GM23338 (cell line): ENCODE measurements at regions not wholly inside any gene's neighbourhood (a gene's known extent, or its start where the extent isn't known, plus 50 kb on each side); places are given as distances from the start of the nearest gene placed in this dataset.

ENCODE experiments used
- ATAC-seq: fragments of 200-7000 bp; cut with Tn5 transposase; 3 replicates; pipeline ENCODE4 v1.9.1; 2020
- DNase-seq: peaks from one replicate; pipeline ENCODE4 v3.0.0-alpha.2; 2015; ENCODE audit warnings: low spot score
- H2AFZ ChIP-seq: fragments of 200-600 bp; sonication (generic); 2 replicates; pipeline ENCODE4 v1.8.0; 2016; ENCODE audit warnings: antibody characterized with exemption, mild to moderate bottlenecking, moderate library complexity
- H3F3A ChIP-seq: fragments of 200-600 bp; sonication (generic); replicated peaks from 2 replicates; pipeline ENCODE4 v1.8.0; 2017; ENCODE audit warnings: antibody characterized with exemption, mixed run types, low read depth
- H3K27ac ChIP-seq: fragments of 200-600 bp; sonication (generic); 2 replicates; pipeline ENCODE4 v1.6.1; 2016; ENCODE audit warnings: low read depth
- H3K27me3 ChIP-seq: fragments of 200-600 bp; sonication (generic); 2 replicates; pipeline ENCODE4 v1.8.0; 2016; ENCODE audit warnings: mild to moderate bottlenecking, mixed run types, moderate library complexity; ENCODE audit not compliant: insufficient read depth
- H3K36me3 ChIP-seq: fragments of 200-600 bp; sonication (generic); 2 replicates; pipeline ENCODE4 v1.8.0; 2016; ENCODE audit warnings: mild to moderate bottlenecking; ENCODE audit not compliant: insufficient read depth
- H3K4me1 ChIP-seq: fragments of 200-600 bp; sonication (generic); 2 replicates; pipeline ENCODE4 v1.8.0; 2016; ENCODE audit warnings: mild to moderate bottlenecking, moderate library complexity; ENCODE audit not compliant: insufficient read depth
- H3K4me2 ChIP-seq: fragments of 200-600 bp; sonication (generic); 2 replicates; pipeline ENCODE4 v1.7.1; 2017; ENCODE audit warnings: mixed run types
- H3K4me3 ChIP-seq: fragments of 200-600 bp; sonication (generic); 2 replicates; pipeline ENCODE4 v1.6.1; 2016; ENCODE audit warnings: mixed run types
- H3K79me2 ChIP-seq: fragments of 200-600 bp; sonication (generic); replicated peaks from 2 replicates; pipeline ENCODE4 v1.8.0; 2017; ENCODE audit warnings: mild to moderate bottlenecking; ENCODE audit not compliant: insufficient read depth
- H3K9me2 ChIP-seq: fragments of 200-600 bp; sonication (generic); 2 replicates; pipeline ENCODE4 v1.8.0; 2017; ENCODE audit not compliant: insufficient read depth
- H4K20me1 ChIP-seq: fragments of 200-600 bp; sonication (generic); replicated peaks from 2 replicates; pipeline ENCODE4 v1.8.0; 2017; ENCODE audit warnings: mild to moderate bottlenecking; ENCODE audit not compliant: insufficient read depth
- H3K27ac Mint-ChIP-seq: 2 replicates; pipeline ENCODE4 v1.8.0; 2020; ENCODE audit warnings: inconsistent platforms, mild to moderate bottlenecking, moderate library complexity, mixed read lengths
- H3K27me3 Mint-ChIP-seq: 3 replicates; pipeline ENCODE4 v1.8.0; 2022; ENCODE audit warnings: low read depth, mild to moderate bottlenecking, moderate library complexity, mixed read lengths, inconsistent platforms; ENCODE audit not compliant: insufficient read depth, poor library complexity
- H3K36me3 Mint-ChIP-seq: 3 replicates; pipeline ENCODE4 v1.8.0; 2021; ENCODE audit warnings: low read depth, mild to moderate bottlenecking, inconsistent platforms, moderate library complexity, mixed read lengths
- H3K4me1 Mint-ChIP-seq: 3 replicates; pipeline ENCODE4 v1.8.0; 2020; ENCODE audit warnings: mild to moderate bottlenecking, inconsistent platforms, mixed read lengths
- H3K4me3 Mint-ChIP-seq: 3 replicates; pipeline ENCODE4 v1.8.0; 2021; ENCODE audit warnings: moderate library complexity, mild to moderate bottlenecking, inconsistent platforms, mixed read lengths
- H3K9me3 Mint-ChIP-seq: 3 replicates; pipeline ENCODE4 v1.8.0; 2020; ENCODE audit warnings: moderate library complexity, mild to moderate bottlenecking, inconsistent platforms, mixed read lengths
- CREB1 ChIP-seq: fragments of 250-450 bp; sonication (Bioruptor Pico); IDR thresholded peaks from 2 replicates; pipeline ENCODE4 v1.5.0; 2020; ENCODE audit warnings: low read depth, mild to moderate bottlenecking, moderate library complexity
- ETS1 ChIP-seq: IDR thresholded peaks from 2 replicates; pipeline ENCODE4 v1.6.1; 2016; ENCODE audit warnings: antibody characterized with exemption
- EZH2 ChIP-seq: fragments of 200-600 bp; sonication (generic); IDR thresholded peaks from one replicate; pipeline ENCODE4 v1.8.0; 2017; ENCODE audit warnings: antibody characterized with exemption, mild to moderate bottlenecking, low read depth; ENCODE audit not compliant: unreplicated experiment
- EZH2phosphoT487 ChIP-seq: fragments of 200-600 bp; sonication (generic); IDR thresholded peaks from one replicate; pipeline ENCODE4 v1.8.1; 2018; ENCODE audit warnings: antibody characterized with exemption; ENCODE audit not compliant: unreplicated experiment
- JUNB ChIP-seq: IDR thresholded peaks from one replicate; pipeline ENCODE4 v1.6.1; 2016; ENCODE audit warnings: antibody characterized with exemption; ENCODE audit not compliant: unreplicated experiment
- NANOG ChIP-seq: IDR thresholded peaks from 2 replicates; pipeline ENCODE4 v1.6.1; 2016; ENCODE audit warnings: antibody characterized with exemption, borderline replicate concordance
- POLR2AphosphoS5 ChIP-seq: IDR thresholded peaks from 2 replicates; pipeline ENCODE4 v1.6.1; 2016; ENCODE audit warnings: antibody characterized with exemption, low read depth
- STAT1 ChIP-seq: IDR thresholded peaks from one replicate; pipeline ENCODE4 v1.6.1; 2016; ENCODE audit warnings: antibody characterized with exemption; ENCODE audit not compliant: unreplicated experiment
- ZNF114 ChIP-seq: fragments of 250-450 bp; sonication (Bioruptor Pico); IDR thresholded peaks from 2 replicates; pipeline ENCODE4 v1.5.0; 2020; ENCODE audit warnings: mild to moderate bottlenecking, moderate library complexity
- ZNF331 ChIP-seq: fragments of 250-450 bp; sonication (Bioruptor Pico); IDR thresholded peaks from 2 replicates; pipeline ENCODE4 v1.5.0; 2020; ENCODE audit warnings: low read depth, mild to moderate bottlenecking, moderate library complexity
- ZNF462 ChIP-seq: fragments of 250-450 bp; sonication (Bioruptor Pico); IDR thresholded peaks from 2 replicates; pipeline ENCODE4 v1.5.0; 2020; ENCODE audit warnings: mild to moderate bottlenecking, moderate library complexity

DNA sequence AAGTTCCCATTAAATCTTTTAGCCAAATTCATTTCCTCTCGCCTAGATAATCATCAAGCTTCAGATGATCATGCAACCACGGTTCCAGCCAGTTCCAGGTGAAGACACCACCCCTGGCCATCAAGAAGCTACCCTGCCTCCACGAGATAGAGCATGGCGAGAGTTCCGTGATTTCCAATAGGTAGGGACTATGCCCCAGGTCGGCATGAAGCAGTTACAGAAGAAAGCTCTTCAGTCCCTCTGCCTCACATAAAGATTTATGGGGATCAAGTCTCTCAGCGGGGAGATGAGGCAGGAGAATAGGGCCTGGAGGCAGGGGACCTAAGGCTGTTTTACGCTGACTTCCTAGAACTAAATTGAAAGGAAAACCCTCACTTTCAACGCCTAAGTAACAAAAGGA is 183.9 kb downstream of the OR13H1 start (continued):
- TF ChIP-seq ZNF462 (CRISPR knock-in tag) (no peak), NANOG (no peak)

GRCh38 chrX:131728295-131729145 is 184.6 kb downstream of the OR13H1 start:
- ATAC-seq, result no peak
- DNase-seq, result no peak
- no peak overlapping the region for H3K4me3 ChIP-seq
- H3K36me3 Mint-ChIP-seq, result peaks cover 81% of the 10 kb centered on the region
- no peaks in the 10 kb centered on the region for H3K27me3 Mint-ChIP-seq
- H3K4me3 Mint-ChIP-seq, result no peak overlapping the region
- no peaks in the 10 kb centered on the region for H3F3A ChIP-seq
- no peaks in the 10 kb centered on the region for H3K9me2 ChIP-seq
- H4K20me1 ChIP-seq, result no peaks in the 10 kb centered on the region
- H3K27ac ChIP-seq, result no peak overlapping the region
- no peak overlapping the region for H2AFZ ChIP-seq
- peaks cover 18% of the 10 kb centered on the region; the same call in 2 of the 3 replicates for H3K9me3 Mint-ChIP-seq
- H3K27ac Mint-ChIP-seq, result no peak overlapping the region
- no peaks in the 10 kb centered on the region for H3K27me3 ChIP-seq
- peaks cover 14% of the 10 kb centered on the region for H3K36me3 ChIP-seq
- H3K4me1 ChIP-seq, result no peaks in the 10 kb centered on the region
- H3K4me1 Mint-ChIP-seq, result no peaks in the 10 kb centered on the region
- no peak overlapping the region for H3K4me2 ChIP-seq
- no peaks in the 10 kb centered on the region for H3K79me2 ChIP-seq
- TF ChIP-seq CREB1, result no peak
- TF ChIP-seq ETS1, result no peak
- no peak for TF ChIP-seq STAT1
- TF ChIP-seq NANOG, result no peak
- TF ChIP-seq ZNF114 (CRISPR knock-in tag), result no peak
- no peak for TF ChIP-seq JUNB
- no peak for TF ChIP-seq POLR2AphosphoS5
- TF ChIP-seq EZH2phosphoT487, result no peak
- TF ChIP-seq EZH2, result no peak
- no peak for TF ChIP-seq ZNF331 (CRISPR knock-in tag)
